ENCODE measurements at regions not wholly inside any gene's neighbourhood (a gene's known extent, or its start where the extent isn't known, plus 50 kb on each side); places are given as distances from the start of the nearest gene placed in this dataset.

DNA sequence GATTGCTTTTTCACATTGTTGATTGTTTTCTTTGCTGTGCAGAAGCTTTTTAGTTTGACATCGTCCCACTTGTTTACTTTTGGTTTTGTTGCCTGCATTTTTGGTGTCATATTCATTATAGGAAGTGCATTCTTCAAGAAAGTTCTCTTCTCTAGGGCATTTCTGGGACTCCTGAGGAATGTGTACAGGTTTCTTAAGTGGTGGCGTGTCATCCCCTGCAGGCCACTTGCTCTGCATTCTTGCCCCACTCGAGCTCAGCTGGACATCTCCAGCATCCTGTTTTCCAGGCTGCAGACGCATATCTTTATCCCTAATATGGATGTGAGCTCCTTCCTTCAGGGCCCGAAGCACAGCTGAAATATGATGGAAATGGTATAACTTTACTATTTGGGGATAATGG lies 255.6 kb upstream of the HABP2 start (continued):
- TF ChIP-seq SIRT6 (IDR thresholded peaks at IDR 0.05; ENCODE audit: low read depth, low read length) = no peak
- TF ChIP-seq, protein P1, sequence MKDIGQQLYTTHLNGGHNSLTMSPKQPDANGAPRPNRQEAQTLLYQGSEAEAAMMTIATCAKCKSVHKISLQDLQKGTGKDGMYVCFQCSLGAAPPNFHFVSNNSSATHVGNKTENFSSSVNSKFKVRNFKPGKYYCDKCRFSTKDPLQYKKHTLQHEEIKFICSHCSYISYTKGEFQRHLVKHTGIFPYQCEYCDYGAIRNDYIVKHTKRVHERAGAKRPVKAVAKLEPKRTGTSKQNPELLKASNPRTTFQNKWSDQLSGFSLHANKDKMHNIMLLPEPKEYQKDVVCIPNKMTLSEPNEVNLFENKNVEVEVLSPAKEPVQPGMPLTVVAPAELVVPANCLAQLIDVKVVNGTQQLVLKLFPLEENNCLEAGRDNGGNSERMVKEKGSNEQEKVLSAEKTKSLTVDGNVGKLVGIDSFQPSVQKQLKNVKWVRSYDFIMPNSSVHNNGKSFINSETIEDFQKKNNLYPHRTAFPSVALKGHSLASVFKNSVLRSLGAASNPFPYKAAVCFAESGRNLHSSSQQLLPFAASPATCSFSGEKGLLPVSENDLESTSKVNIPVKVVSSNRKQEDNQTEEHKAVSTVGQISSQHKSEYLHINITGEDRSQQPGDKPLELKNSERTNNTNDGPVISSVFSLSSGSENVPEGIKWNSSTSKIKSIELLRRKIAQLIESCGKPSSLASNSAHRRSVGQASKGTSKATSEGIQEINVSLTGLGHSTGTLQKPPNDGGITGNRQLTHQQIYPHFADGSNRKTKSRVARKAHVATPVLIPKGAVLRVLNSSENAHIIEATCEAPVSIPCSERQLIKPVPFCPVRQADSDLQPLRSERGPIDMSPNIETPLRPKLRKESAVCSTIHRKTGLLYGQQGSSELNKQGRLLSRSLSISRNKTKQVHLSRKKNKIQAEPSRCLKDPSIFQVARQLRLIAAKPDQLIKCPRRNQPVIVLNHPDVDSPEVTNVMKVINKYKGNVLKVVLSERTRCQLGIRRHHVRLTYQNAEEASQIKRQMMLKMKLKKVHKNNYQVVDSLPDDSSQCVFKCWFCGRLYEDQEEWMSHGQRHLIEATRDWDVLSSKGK (CRISPR knock-in tag; IDR thresholded peaks at IDR 0.05) = no peak
- TF ChIP-seq, protein P2, sequence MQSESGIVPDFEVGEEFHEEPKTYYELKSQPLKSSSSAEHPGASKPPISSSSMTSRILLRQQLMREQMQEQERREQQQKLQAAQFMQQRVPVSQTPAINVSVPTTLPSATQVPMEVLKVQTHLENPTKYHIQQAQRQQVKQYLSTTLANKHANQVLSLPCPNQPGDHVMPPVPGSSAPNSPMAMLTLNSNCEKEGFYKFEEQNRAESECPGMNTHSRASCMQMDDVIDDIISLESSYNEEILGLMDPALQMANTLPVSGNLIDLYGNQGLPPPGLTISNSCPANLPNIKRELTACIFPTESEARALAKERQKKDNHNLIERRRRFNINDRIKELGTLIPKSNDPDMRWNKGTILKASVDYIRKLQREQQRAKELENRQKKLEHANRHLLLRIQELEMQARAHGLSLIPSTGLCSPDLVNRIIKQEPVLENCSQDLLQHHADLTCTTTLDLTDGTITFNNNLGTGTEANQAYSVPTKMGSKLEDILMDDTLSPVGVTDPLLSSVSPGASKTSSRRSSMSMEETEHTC (IDR thresholded peaks at IDR 0.05) = no peak
- no peak for TF ChIP-seq NFE2 (IDR thresholded peaks at IDR 0.05; ENCODE audit: low read depth)

DNA sequence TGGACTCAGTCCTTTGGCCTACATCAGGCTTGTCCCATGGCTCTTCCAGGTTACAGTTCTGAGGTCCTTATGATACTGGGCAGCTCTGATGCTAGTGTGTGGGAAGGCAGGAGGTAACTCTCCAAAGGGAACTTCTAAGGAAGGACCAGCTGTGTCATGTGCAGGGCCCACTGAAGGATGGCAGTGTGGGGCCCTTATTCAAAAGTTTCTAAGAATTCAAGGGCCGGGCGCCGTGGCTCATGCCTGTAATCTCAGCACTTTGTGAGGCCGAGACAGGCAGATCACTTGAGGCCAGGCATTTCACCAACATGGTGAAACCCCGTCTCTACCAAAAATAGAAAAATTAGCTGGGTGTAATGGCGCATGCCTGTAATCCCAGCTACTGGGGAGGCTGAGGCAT lies 254.2 kb upstream of the HABP2 start:
- no TSS peak for BruUV-seq (replicated peaks)
- Histone ChIP-seq H3K4me2 (ENCODE audit: insufficient read depth, low read length) (no peak overlapping the region), H2AFZ (ENCODE audit: low read depth, low read length) (no peak overlapping the region), H3K27ac (ENCODE audit: extremely low read depth, low read depth, low read length) (no peak overlapping the region), H3K4me3 (no peak overlapping the region), H4K20me1 (replicated peaks; ENCODE audit: control insufficient read depth, insufficient read depth, low read length) (no peaks in the 10 kb centered on the region), H3K79me2 (ENCODE audit: control insufficient read depth, insufficient read depth, low read length) (no peaks in the 10 kb centered on the region), H3K4me1 (replicated peaks in 1 of 2; ENCODE audit: control insufficient read depth in 2 of 2, insufficient read depth in 2 of 2, low read length in 2 of 2) (no peaks in the 10 kb centered on the region), H3K9me3 (replicated peaks; ENCODE audit: control insufficient read depth, insufficient read depth, low read depth, low read length) (no peaks in the 10 kb centered on the region), H3K27me3 (ENCODE audit: control insufficient read depth in 2 of 2, insufficient read depth in 2 of 2, low read length in 2 of 2) (peaks cover 0 to 12% of the 10 kb centered on the region in 2 experiments; a peak in 2 of 5 replicates), H3K9me1 (ENCODE audit: control insufficient read depth, insufficient read depth, low read length) (no peaks in the 10 kb centered on the region), H3K36me3 (ENCODE audit: control insufficient read depth, insufficient read depth, low read length) (no peaks in the 10 kb centered on the region), H3K9ac (ENCODE audit: insufficient read depth in 1 of 2, low read depth in 2 of 2, low read length in 2 of 2) (no peak overlapping the region)
- ChIA-PET POLR2A (no interaction called here), CTCF (ENCODE audit: low intra/inter-chr PET ratio) (no interaction called here)
- in situ Hi-C loops (cut with MboI) = no loop called here
- intact Hi-C loops (cut with micrococcal nuclease) = no loop called here
- DNase-seq (ENCODE audit: extremely low read depth in 1 of 4, low spot score in 3 of 4) = no peak
- WGBS (ENCODE audit: insufficient coverage, low coverage, missing lambda C conversion rate) = 0% methylated on average over 6 of the region's 6 CpGs
- no peak for ATAC-seq
- TF ChIP-seq ZNF121 (CRISPR knock-in tag; conservative IDR thresholded peaks at IDR 0.05) = no peak
- no peak for FAIRE-seq

All from K562 (cell line).